ENCODE measurements at regions not wholly inside any gene's neighbourhood (a gene's known extent, or its start where the extent isn't known, plus 50 kb on each side); places are given as distances from the start of the nearest gene placed in this dataset.

GRCh38 chr18:38572554-38573111 lies 1007.0 kb upstream of the CELF4 start:
- H3K36me3 ChIP-seq: no peaks in the 10 kb centered on the region
- no peak overlapping the region for H3K27ac ChIP-seq
- intact Hi-C loops (cut with DNase I; ENCODE audit: low total_unique reads): loop anchor here (5.0 kb wide), 1 partner anchor 380 kb away; no protein-coding TSS in a partner anchor
- no peaks in the 10 kb centered on the region for H3K9me3 ChIP-seq
- no peak overlapping the region for H3K4me3 ChIP-seq
- no peaks in the 10 kb centered on the region for H3K27me3 ChIP-seq
- DNase-seq (ENCODE audit: low spot score in 2 of 2): no peak
- H3K4me1 ChIP-seq: no peaks in the 10 kb centered on the region
- TF ChIP-seq POLR2A (IDR thresholded peaks at IDR 0.05) (no peak), POLR2AphosphoS5 (IDR thresholded peaks at IDR 0.05) (no peak), CTCF (IDR thresholded peaks at IDR 0.05) (no peak)

- Histone ChIP-seq H3K27ac (no peak overlapping the region), H3K36me3 (no peaks in the 10 kb centered on the region), H3K9me3 (no peaks in the 10 kb centered on the region), H3K4me1 (no peaks in the 10 kb centered on the region), H3K27me3 (no peaks in the 10 kb centered on the region), H3K4me3 (no peak overlapping the region)
- DNase-seq (ENCODE audit: low spot score in 2 of 2): no peak
- TF ChIP-seq CTCF (IDR thresholded peaks at IDR 0.05): no peak
- no peak for TF ChIP-seq POLR2AphosphoS5 (IDR thresholded peaks at IDR 0.05)
- TF ChIP-seq POLR2A (IDR thresholded peaks at IDR 0.05): no peak
- intact Hi-C loops (cut with DNase I; ENCODE audit: low total_unique reads): loop anchor here (5.0 kb wide), 1 partner anchor 381 kb away; no protein-coding TSS in a partner anchor
Observed at GRCh38 chr18:38571651-38572050, 1006.1 kb upstream of the CELF4 start.

GRCh38 chr18:38565513-38565912 lies 999.9 kb upstream of the CELF4 start:
- Histone ChIP-seq H3K4me3 (no peak overlapping the region), H3K4me1 (no peaks in the 10 kb centered on the region), H3K27me3 (no peaks in the 10 kb centered on the region), H3K27ac (no peak overlapping the region), H3K9me3 (no peaks in the 10 kb centered on the region), H3K36me3 (no peaks in the 10 kb centered on the region)
- intact Hi-C loops (cut with DNase I; ENCODE audit: low total_unique reads): no loop called here
- no peak for DNase-seq (ENCODE audit: low spot score in 2 of 2)
- TF ChIP-seq POLR2AphosphoS5 (IDR thresholded peaks at IDR 0.05) (no peak), POLR2A (IDR thresholded peaks at IDR 0.05) (no peak), CTCF (IDR thresholded peaks at IDR 0.05) (no peak)

GRCh38 chr18:38563396-38563980 lies 997.9 kb upstream of the CELF4 start:
- Histone ChIP-seq H3K4me3 (no peak overlapping the region), H3K36me3 (no peaks in the 10 kb centered on the region), H3K27me3 (no peaks in the 10 kb centered on the region), H3K9me3 (no peaks in the 10 kb centered on the region), H3K27ac (no peak overlapping the region), H3K4me1 (no peaks in the 10 kb centered on the region)
- DNase-seq (ENCODE audit: low spot score in 2 of 2): no peak
- intact Hi-C loops (cut with DNase I; ENCODE audit: low total_unique reads): no loop called here
- no peak for TF ChIP-seq CTCF (IDR thresholded peaks at IDR 0.05)
- TF ChIP-seq POLR2AphosphoS5 (IDR thresholded peaks at IDR 0.05): no peak
- no peak for TF ChIP-seq POLR2A (IDR thresholded peaks at IDR 0.05)

GRCh38 chr18:38557006-38557405 lies 991.4 kb upstream of the CELF4 start:
- intact Hi-C loops (cut with DNase I; ENCODE audit: low total_unique reads): no loop called here
- H3K27ac ChIP-seq: no peak overlapping the region
- TF ChIP-seq CTCF (IDR thresholded peaks at IDR 0.05) (no peak), POLR2A (IDR thresholded peaks at IDR 0.05) (no peak), POLR2AphosphoS5 (IDR thresholded peaks at IDR 0.05) (no peak)

More at GRCh38 chr18:38557006-38557405, 991.4 kb upstream of the CELF4 start:
- Histone ChIP-seq H3K9me3 (no peaks in the 10 kb centered on the region), H3K4me3 (no peak overlapping the region), H3K36me3 (no peaks in the 10 kb centered on the region), H3K27me3 (no peaks in the 10 kb centered on the region), H3K4me1 (no peaks in the 10 kb centered on the region)
- no peak for DNase-seq (ENCODE audit: low spot score in 2 of 2)
